Endothelial cell of umbilical vein (primary cell): ENCODE measurements at regions not wholly inside any gene's neighbourhood (a gene's known extent, or its start where the extent isn't known, plus 50 kb on each side); places are given as distances from the start of the nearest gene placed in this dataset.

ENCODE experiments used
- CTCF ChIP-seq, 2 donors: IDR thresholded peaks; 1 replicate in 1 of 2; 2 replicates in 1 of 2; pipeline ENCODE4 v1.5.1; 2011; ENCODE audit warnings: low read length in 2 of 2, mild to moderate bottlenecking in 2 of 2, moderate library complexity in 2 of 2, control low read depth in 1 of 2, inconsistent platforms in 1 of 2, low read depth in 1 of 2; ENCODE audit not compliant: insufficient read depth in 1 of 2; ENCODE audit errors: extremely low read depth in 1 of 2
- EZH2 ChIP-seq: IDR thresholded peaks from 2 replicates; pipeline ENCODE4 v1.6.1; 2012; ENCODE audit warnings: borderline replicate concordance, low read depth, mild to moderate bottlenecking, moderate library complexity, low read length, inconsistent platforms; ENCODE audit not compliant: severe bottlenecking
- FOS ChIP-seq: IDR thresholded peaks from 2 replicates; pipeline ENCODE4 v1.6.1; 2011; ENCODE audit warnings: mild to moderate bottlenecking, low read length, moderate library complexity, borderline replicate concordance; ENCODE audit not compliant: insufficient read depth
- GATA2 ChIP-seq: IDR thresholded peaks from 2 replicates; pipeline ENCODE4 v1.7.0; 2011; ENCODE audit warnings: low read depth, mild to moderate bottlenecking, moderate library complexity, mixed read lengths, low read length; ENCODE audit not compliant: insufficient read length, insufficient read depth
- JUN ChIP-seq: IDR thresholded peaks from 2 replicates; pipeline ENCODE4 v1.6.1; 2011; ENCODE audit warnings: borderline replicate concordance, low read depth; ENCODE audit not compliant: insufficient read length, insufficient read depth
- POLR2A ChIP-seq: IDR thresholded peaks from 2 replicates; pipeline ENCODE4 v1.6.1; 2012; ENCODE audit warnings: low read depth, mild to moderate bottlenecking, control low read depth, low read length
- POLR2AphosphoS5 ChIP-seq: IDR thresholded peaks from 2 replicates; pipeline ENCODE4 v1.6.1; 2012; ENCODE audit warnings: low read depth, mild to moderate bottlenecking, control low read depth, low read length, moderate library complexity; ENCODE audit not compliant: insufficient read depth

DNA sequence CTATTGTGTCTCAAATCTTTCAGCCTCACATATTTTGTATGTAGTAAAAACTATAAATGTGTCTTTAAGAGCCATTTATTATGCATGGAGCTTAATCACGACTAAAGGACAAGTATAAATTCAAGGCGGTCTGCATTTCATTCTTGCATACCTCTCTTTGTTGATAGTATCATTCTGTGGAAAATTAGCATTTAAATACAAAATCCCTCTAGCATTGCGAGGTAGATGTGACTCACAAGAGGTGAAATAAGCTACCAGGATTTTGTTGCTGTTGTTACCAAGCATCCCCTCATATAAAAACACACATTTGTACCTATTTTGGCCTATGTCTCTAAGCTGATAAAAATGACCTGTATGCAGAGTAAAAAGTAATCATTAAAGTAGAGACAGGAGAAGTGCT is 537.4 kb upstream of the LUZP2 start:
- TF ChIP-seq POLR2A (no peak), CTCF (IDR thresholded peaks at IDR 0.05; ENCODE audit: extremely low read depth in 1 of 2, insufficient read depth in 1 of 2, low read depth in 1 of 2, low read length in 2 of 2) (no peak), POLR2AphosphoS5 (no peak), EZH2 (no peak), FOS (no peak), JUN (no peak), GATA2 (no peak)
